AG09309 (cell line): ENCODE measurements at regions not wholly inside any gene's neighbourhood (a gene's known extent, or its start where the extent isn't known, plus 50 kb on each side); places are given as distances from the start of the nearest gene placed in this dataset.

Source experiments
- DNase-seq: peaks from one replicate; pipeline ENCODE4 v3.0.0-alpha.2; 2010; ENCODE audit warnings: low read depth
- H3K4me3 ChIP-seq: 2 replicates; pipeline ENCODE4 v1.5.1; 2011; ENCODE audit warnings: mild to moderate bottlenecking, low read depth, low read length, moderate library complexity; ENCODE audit not compliant: control insufficient read depth
- CTCF ChIP-seq: IDR thresholded peaks from 2 replicates; pipeline ENCODE4 v1.5.1; 2011; ENCODE audit warnings: mild to moderate bottlenecking, low read depth, low read length, inconsistent platforms; ENCODE audit not compliant: insufficient read depth, control insufficient read depth; ENCODE audit errors: missing control alignments

GRCh38 chr5:2010940-2011339 is 128.2 kb upstream of the IRX4 start:
- TF ChIP-seq CTCF = no peak
- no peak overlapping the region for H3K4me3 ChIP-seq
- no peak for DNase-seq

GRCh38 chr5:2009986-2010914 is 127.5 kb upstream of the IRX4 start:
- TF ChIP-seq CTCF = no peak
- no peak overlapping the region for H3K4me3 ChIP-seq
- DNase-seq = no peak

- no peak overlapping the region for H3K4me3 ChIP-seq
- DNase-seq = no peak
- TF ChIP-seq CTCF = no peak
These were observed 126.3 kb upstream of the IRX4 start for GRCh38 chr5:2008851-2009629.

GRCh38 chr5:2007878-2008501 is 125.3 kb upstream of the IRX4 start:
- no peak for TF ChIP-seq CTCF
- no peak overlapping the region for H3K4me3 ChIP-seq
- DNase-seq = no peak

- no peak overlapping the region for H3K4me3 ChIP-seq
- DNase-seq = no peak
- no peak for TF ChIP-seq CTCF
These were observed 124.8 kb upstream of the IRX4 start for GRCh38 chr5:2007496-2007877.

GRCh38 chr5:2006971-2007291 is 124.2 kb upstream of the IRX4 start:
- TF ChIP-seq CTCF = no peak
- DNase-seq = no peak
- H3K4me3 ChIP-seq = no peak overlapping the region
